ENCODE measurements at regions not wholly inside any gene's neighbourhood (a gene's known extent, or its start where the extent isn't known, plus 50 kb on each side); places are given as distances from the start of the nearest gene placed in this dataset.
A peak's percentile ranks its signal among the peaks of the same experiment; 100 is the strongest.

DNA sequence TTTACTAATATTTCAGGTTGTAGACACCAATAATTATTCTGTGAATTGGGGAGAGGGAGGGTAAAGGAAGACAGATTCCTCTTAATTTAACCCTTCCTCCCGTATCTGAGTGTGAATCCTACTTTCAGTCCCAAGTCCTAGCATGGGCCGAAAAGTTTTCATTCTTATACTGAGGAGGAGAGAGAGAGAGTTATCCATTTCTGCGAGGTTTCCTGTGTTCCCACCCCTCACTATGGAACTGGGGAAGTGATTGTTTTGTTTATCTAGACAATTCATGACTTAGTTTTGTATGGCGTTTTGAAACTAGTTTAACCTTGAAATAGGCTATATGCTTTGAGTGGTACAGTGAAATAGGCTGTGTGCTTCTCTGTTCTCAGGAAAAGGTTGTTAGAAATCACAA, 134.0 kb upstream of the DPYD start:
- H3K27me3 ChIP-seq (ENCODE audit: control insufficient read depth in 3 of 3, insufficient read depth in 3 of 3, low read length in 2 of 3) = peaks cover 0 to 43% (median 41%) of the 10 kb centered on the region in 3 donors

DNA sequence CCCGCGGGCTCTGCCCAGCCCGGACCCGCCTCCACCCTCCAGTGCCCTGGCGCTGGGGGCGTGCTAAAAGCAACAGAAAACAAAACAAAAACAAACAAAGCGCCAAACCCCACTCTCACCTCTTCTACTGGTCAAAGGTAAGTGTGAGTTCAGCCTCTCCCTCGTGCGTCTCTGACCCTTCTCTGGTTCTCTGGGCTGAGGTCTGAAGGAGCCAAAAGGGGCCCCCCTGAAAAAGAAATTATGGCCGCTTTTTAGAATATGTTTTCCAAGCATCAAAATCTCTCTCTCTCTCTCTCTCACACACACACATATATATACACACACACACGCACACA, 133.5 kb upstream of the DPYD start:
- DNase-seq (no peak), ATAC-seq (ENCODE audit: insufficient read depth, low FRiP score) (no peak)
- no peak overlapping the region for H3K4me3 ChIP-seq
- H3K27me3 ChIP-seq (ENCODE audit: control insufficient read depth in 3 of 3, insufficient read depth in 3 of 3, low read length in 2 of 3) = peaks cover 0 to 47% (median 46%) of the 10 kb centered on the region in 3 donors
- peaks cover 0 to under 1% (median 0%) of the 10 kb centered on the region in 4 donors for H3K9me3 ChIP-seq (ENCODE audit: control insufficient read depth in 4 of 4, insufficient read depth in 3 of 4, low read length in 3 of 4)
- no peak overlapping the region for H3K9ac ChIP-seq (ENCODE audit: insufficient read depth in 1 of 2, low read length in 2 of 2)
- H3K4me1 ChIP-seq (ENCODE audit: control insufficient read depth in 5 of 5, insufficient read depth in 5 of 5, low read length in 5 of 5) = peaks cover 0 to 10% (median 6%) of the 10 kb centered on the region in 5 donors
- TF ChIP-seq CTCF (IDR thresholded peaks at IDR 0.05; ENCODE audit: control extremely low read depth, extremely low read depth) = no peak
- WGBS, 2 donors = 17 to 23% methylated on average over 11 of the region's 11 CpGs
- no peak overlapping the region for H3K27ac ChIP-seq (ENCODE audit: low read depth in 1 of 2, low read length in 1 of 2)
- H3K36me3 ChIP-seq (ENCODE audit: control insufficient read depth in 4 of 4, insufficient read depth in 4 of 4, low read length in 4 of 4) = no peaks in the 10 kb centered on the region

More for the DNA sequence above, 134.0 kb upstream of the DPYD start:
- H3K27ac ChIP-seq (ENCODE audit: low read depth in 1 of 2, low read length in 1 of 2) = no peak overlapping the region
- ATAC-seq (ENCODE audit: insufficient read depth, low FRiP score) (no peak), DNase-seq (no peak)
- H3K36me3 ChIP-seq (ENCODE audit: control insufficient read depth in 4 of 4, insufficient read depth in 4 of 4, low read length in 4 of 4) = no peaks in the 10 kb centered on the region
- H3K4me1 ChIP-seq (ENCODE audit: control insufficient read depth in 5 of 5, insufficient read depth in 5 of 5, low read length in 5 of 5) = peaks cover 0 to 10% (median 6%) of the 10 kb centered on the region in 5 donors
- no peak overlapping the region for H3K9ac ChIP-seq (ENCODE audit: insufficient read depth in 1 of 2, low read length in 2 of 2)
- no peaks in the 10 kb centered on the region for H3K9me3 ChIP-seq (ENCODE audit: control insufficient read depth in 4 of 4, insufficient read depth in 3 of 4, low read length in 3 of 4)
- 55 to 67% methylated on average over 4 of the region's 4 CpGs for WGBS, 2 donors
- no peak for TF ChIP-seq CTCF (IDR thresholded peaks at IDR 0.05; ENCODE audit: control extremely low read depth, extremely low read depth)
- no peak overlapping the region for H3K4me3 ChIP-seq

- H3K27ac ChIP-seq (ENCODE audit: low read depth in 1 of 2, low read length in 1 of 2) = no peak overlapping the region
- H3K4me1 ChIP-seq (ENCODE audit: control insufficient read depth in 5 of 5, insufficient read depth in 5 of 5, low read length in 5 of 5) = peaks cover 0 to 10% (median 6%) of the 10 kb centered on the region in 5 donors
- peaks cover 0 to 54% (median 52%) of the 10 kb centered on the region in 3 donors for H3K27me3 ChIP-seq (ENCODE audit: control insufficient read depth in 3 of 3, insufficient read depth in 3 of 3, low read length in 2 of 3)
- WGBS, 2 donors = 1 to 2% methylated on average over 73 to 81 of the region's 81 CpGs
- ATAC-seq (ENCODE audit: insufficient read depth, low FRiP score) (peak; percentile 93), DNase-seq (peak; percentile 70 to 76 (median 72))
- H3K36me3 ChIP-seq (ENCODE audit: control insufficient read depth in 4 of 4, insufficient read depth in 4 of 4, low read length in 4 of 4) = no peaks in the 10 kb centered on the region
- TF ChIP-seq CTCF (IDR thresholded peaks at IDR 0.05; ENCODE audit: control extremely low read depth, extremely low read depth) = peak; percentile 55
- peaks cover 0 to 3% (median 0%) of the 10 kb centered on the region in 4 donors for H3K9me3 ChIP-seq (ENCODE audit: control insufficient read depth in 4 of 4, insufficient read depth in 3 of 4, low read length in 3 of 4)
- peak overlapping the region; percentile 40 for H3K4me3 ChIP-seq
- no peak overlapping the region for H3K9ac ChIP-seq (ENCODE audit: insufficient read depth in 1 of 2, low read length in 2 of 2)
Measured at GRCh38 chr1:98053471-98054366, 132.9 kb upstream of the DPYD start.
